Endothelial cell of umbilical vein (primary cell): ENCODE measurements at regions not wholly inside any gene's neighbourhood (a gene's known extent, or its start where the extent isn't known, plus 50 kb on each side); places are given as distances from the start of the nearest gene placed in this dataset.

Experiments used
- BruUV-seq: library from RNA; stranded (reverse); fragments of 400-500 nt; replicated peaks from 2 replicates; lab custom pipeline; 2021; lab: Mats Ljungman, UMichigan
- CTCF ChIA-PET: fragments of 300-600, 350-600 bp; sonication (Branson Sonifier 250); formaldehyde crosslinking; loops from one replicate; lab custom pipeline; 2021; ENCODE audit warnings: antibody characterized with exemption, inconsistent platforms; lab: Charles Lee
- POLR2A ChIA-PET: fragments of 300-600, 350-600 bp; sonication (Branson Sonifier 250); formaldehyde crosslinking; loops from one replicate; lab custom pipeline; 2021; ENCODE audit warnings: antibody characterized with exemption, inconsistent platforms; lab: Charles Lee
- DNase-seq: peaks from one replicate; pipeline ENCODE4 v3.0.0-alpha.2; 2011; ENCODE audit warnings: low read depth, low spot score
- FAIRE-seq: peaks from 2 replicates; lab custom pipeline; 2011; peaks lifted over from hg19 to GRCh38; lab: Jason Lieb, UNC
- H2AFZ ChIP-seq: 2 replicates; pipeline ENCODE4 v1.6.0; 2012; ENCODE audit warnings: low read depth, low read length, control low read depth, inconsistent platforms
- H3K27ac ChIP-seq: 2 replicates; pipeline ENCODE4 v1.5.1; 2011; ENCODE audit warnings: low read depth, mild to moderate bottlenecking, control low read depth, low read length, moderate library complexity; ENCODE audit not compliant: insufficient read depth
- H3K27me3 ChIP-seq, 2 experiments: 2 replicates each; pipeline versions ENCODE4 v1.6.0 to v1.6.1; 2011; ENCODE audit warnings: low read length in 2 of 2, mixed read lengths in 1 of 2; ENCODE audit not compliant: control insufficient read depth in 2 of 2, insufficient read depth in 2 of 2
- H3K36me3 ChIP-seq, 2 experiments: 2 replicates in 1 of 2; 3 replicates in 1 of 2; pipeline ENCODE4 v1.5.1; 2011; ENCODE audit warnings: low read length in 2 of 2, mild to moderate bottlenecking in 1 of 2, moderate library complexity in 1 of 2; ENCODE audit not compliant: control insufficient read depth in 2 of 2, insufficient read depth in 2 of 2; ENCODE audit errors: extremely low read depth in 1 of 2
- H3K4me1 ChIP-seq: 3 replicates; pipeline ENCODE4 v1.5.1; 2011; ENCODE audit warnings: mild to moderate bottlenecking, low read length; ENCODE audit not compliant: control insufficient read depth, insufficient read depth; ENCODE audit errors: extremely low read depth
- H3K4me2 ChIP-seq: 2 replicates; pipeline ENCODE4 v1.6.1; 2011; ENCODE audit warnings: low read length, control low read depth, mixed read lengths; ENCODE audit not compliant: insufficient read depth
- H3K4me3 ChIP-seq, 3 experiments: fragments of 200-600 bp in 1 of 3; sonication (generic), shearing (Covaris generic) in 1 of 3; replicated peaks in 1 of 3; 2 replicates each; pipeline ENCODE4 v1.5.1; 2011 to 2016; ENCODE audit warnings: control low read depth in 3 of 3, low read length in 3 of 3, mild to moderate bottlenecking in 2 of 3, inconsistent platforms in 1 of 3, low read depth in 1 of 3, moderate library complexity in 1 of 3; ENCODE audit not compliant: insufficient read depth in 1 of 3
- H3K79me2 ChIP-seq: 2 replicates; pipeline ENCODE4 v1.6.0; 2012; ENCODE audit warnings: low read length, inconsistent platforms; ENCODE audit not compliant: control insufficient read depth, insufficient read depth
- H3K9ac ChIP-seq: replicated peaks from 2 replicates; pipeline ENCODE3; 2011; ENCODE audit warnings: low read length, control low read depth; ENCODE audit not compliant: insufficient read depth; ENCODE audit errors: extremely low read depth
- H3K9me1 ChIP-seq: replicated peaks from 3 replicates; pipeline ENCODE4 v1.6.0; 2011; ENCODE audit warnings: mild to moderate bottlenecking, low read length; ENCODE audit not compliant: control insufficient read depth, insufficient read depth; ENCODE audit errors: extremely low read depth
- H3K9me3 ChIP-seq: replicated peaks from 2 replicates; pipeline ENCODE4 v1.5.1; 2012; ENCODE audit warnings: low read length, inconsistent platforms; ENCODE audit not compliant: control insufficient read depth, insufficient read depth
- H4K20me1 ChIP-seq: replicated peaks from 2 replicates; pipeline ENCODE3; 2011; ENCODE audit warnings: mild to moderate bottlenecking, low read length; ENCODE audit not compliant: control insufficient read depth, insufficient read depth; ENCODE audit errors: extremely low read depth
- EZH2 ChIP-seq: IDR thresholded peaks from 2 replicates; pipeline ENCODE4 v1.6.1; 2012; ENCODE audit warnings: borderline replicate concordance, low read depth, mild to moderate bottlenecking, moderate library complexity, low read length, inconsistent platforms; ENCODE audit not compliant: severe bottlenecking
- FOS ChIP-seq: IDR thresholded peaks from 2 replicates; pipeline ENCODE4 v1.6.1; 2011; ENCODE audit warnings: mild to moderate bottlenecking, low read length, moderate library complexity, borderline replicate concordance; ENCODE audit not compliant: insufficient read depth
- GATA2 ChIP-seq: IDR thresholded peaks from 2 replicates; pipeline ENCODE4 v1.7.0; 2011; ENCODE audit warnings: low read depth, mild to moderate bottlenecking, moderate library complexity, mixed read lengths, low read length; ENCODE audit not compliant: insufficient read length, insufficient read depth
- JUN ChIP-seq: IDR thresholded peaks from 2 replicates; pipeline ENCODE4 v1.6.1; 2011; ENCODE audit warnings: borderline replicate concordance, low read depth; ENCODE audit not compliant: insufficient read length, insufficient read depth
- MYC ChIP-seq: IDR thresholded peaks from one replicate; pipeline ENCODE4 v1.6.1; 2011; ENCODE audit warnings: mild to moderate bottlenecking, low read depth, low read length
- POLR2A ChIP-seq: IDR thresholded peaks from 2 replicates; pipeline ENCODE4 v1.6.1; 2012; ENCODE audit warnings: low read depth, mild to moderate bottlenecking, control low read depth, low read length
- POLR2AphosphoS5 ChIP-seq: IDR thresholded peaks from 2 replicates; pipeline ENCODE4 v1.6.1; 2012; ENCODE audit warnings: low read depth, mild to moderate bottlenecking, control low read depth, low read length, moderate library complexity; ENCODE audit not compliant: insufficient read depth
- dilution Hi-C: fragments of 300-500 bp; cut with MboI; formaldehyde crosslinking; loops from one replicate; pipeline ENCODE4 v1.15.0; 2019; ENCODE audit warnings: low sequenced_read_pairs; ENCODE audit not compliant: extremely low pct_ligation_motif_present
- intact Hi-C: fragments of 100-400 bp; cut with micrococcal nuclease; formaldehyde crosslinking; loops from one replicate; pipeline ENCODE4 v1.10.0; 2022
- TF ChIP-seq, protein P1 (sequence below): IDR thresholded peaks from 2 replicates; pipeline ENCODE4 v1.6.1; 2011; ENCODE audit not compliant: insufficient read depth, insufficient read length
- TF ChIP-seq, protein P2 (sequence below), 2 donors: IDR thresholded peaks; 1 replicate in 1 of 2; 2 replicates in 1 of 2; pipeline ENCODE4 v1.5.1; 2011; ENCODE audit warnings: low read length in 2 of 2, mild to moderate bottlenecking in 2 of 2, moderate library complexity in 2 of 2, control low read depth in 1 of 2, inconsistent platforms in 1 of 2, low read depth in 1 of 2; ENCODE audit not compliant: insufficient read depth in 1 of 2; ENCODE audit errors: extremely low read depth in 1 of 2

DNA sequence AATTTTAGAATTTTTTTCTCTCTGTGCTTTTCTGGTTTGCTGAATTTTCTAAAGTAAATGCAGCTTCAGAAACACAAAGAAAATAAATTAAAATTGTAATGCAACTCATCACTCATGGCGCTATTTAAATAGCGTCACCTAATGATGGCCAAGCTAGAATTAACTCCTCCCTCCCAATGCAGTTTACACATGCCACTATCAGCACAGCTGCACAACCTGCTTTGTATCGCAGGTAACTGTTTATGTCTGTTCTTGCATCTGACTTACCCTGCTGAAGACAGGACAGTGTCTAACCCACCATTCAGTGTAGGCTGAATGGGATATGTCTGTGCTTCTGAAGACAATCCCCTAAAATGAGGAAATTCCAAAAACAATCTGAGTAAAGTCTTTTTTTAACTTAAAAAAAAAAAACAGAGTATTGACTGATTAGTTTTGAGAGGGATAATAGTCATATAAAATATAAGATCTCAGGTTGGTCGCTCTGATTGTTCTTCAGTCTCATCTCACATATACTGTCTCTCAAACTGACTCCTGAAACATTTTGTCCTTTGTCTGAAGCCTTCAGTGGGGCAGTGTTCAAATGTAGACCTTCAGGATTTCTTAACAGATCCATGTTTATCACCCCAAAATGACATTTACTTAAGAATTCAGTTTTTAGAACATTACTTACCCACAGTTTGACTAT is 271.4 kb downstream of the ZEB2 start:
- Histone ChIP-seq H3K9ac (no peak overlapping the region), H2AFZ (no peak overlapping the region), H3K4me2 (no peak overlapping the region), H3K79me2 (no peaks in the 10 kb centered on the region), H4K20me1 (no peaks in the 10 kb centered on the region), H3K27ac (no peak overlapping the region), H3K4me3 (no peak overlapping the region), H3K27me3 (no peaks in the 10 kb centered on the region), H3K9me3 (no peaks in the 10 kb centered on the region), H3K9me1 (no peaks in the 10 kb centered on the region), H3K4me1 (no peaks in the 10 kb centered on the region), H3K36me3 (no peaks in the 10 kb centered on the region)
- CTCF ChIA-PET: no interaction called here
- no peak for FAIRE-seq
- DNase-seq: no peak
- intact Hi-C loops: no loop called here
- dilution Hi-C loops: no loop called here
- POLR2A ChIA-PET: no interaction called here
- no TSS peak for BruUV-seq
- TF ChIP-seq POLR2A: no peak
- no peak for TF ChIP-seq EZH2
- TF ChIP-seq FOS: no peak
- TF ChIP-seq, protein P1, sequence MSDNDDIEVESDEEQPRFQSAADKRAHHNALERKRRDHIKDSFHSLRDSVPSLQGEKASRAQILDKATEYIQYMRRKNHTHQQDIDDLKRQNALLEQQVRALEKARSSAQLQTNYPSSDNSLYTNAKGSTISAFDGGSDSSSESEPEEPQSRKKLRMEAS: no peak
- no peak for TF ChIP-seq POLR2AphosphoS5
- no peak for TF ChIP-seq MYC
- TF ChIP-seq GATA2: no peak
- no peak for TF ChIP-seq JUN
- TF ChIP-seq, protein P2, sequence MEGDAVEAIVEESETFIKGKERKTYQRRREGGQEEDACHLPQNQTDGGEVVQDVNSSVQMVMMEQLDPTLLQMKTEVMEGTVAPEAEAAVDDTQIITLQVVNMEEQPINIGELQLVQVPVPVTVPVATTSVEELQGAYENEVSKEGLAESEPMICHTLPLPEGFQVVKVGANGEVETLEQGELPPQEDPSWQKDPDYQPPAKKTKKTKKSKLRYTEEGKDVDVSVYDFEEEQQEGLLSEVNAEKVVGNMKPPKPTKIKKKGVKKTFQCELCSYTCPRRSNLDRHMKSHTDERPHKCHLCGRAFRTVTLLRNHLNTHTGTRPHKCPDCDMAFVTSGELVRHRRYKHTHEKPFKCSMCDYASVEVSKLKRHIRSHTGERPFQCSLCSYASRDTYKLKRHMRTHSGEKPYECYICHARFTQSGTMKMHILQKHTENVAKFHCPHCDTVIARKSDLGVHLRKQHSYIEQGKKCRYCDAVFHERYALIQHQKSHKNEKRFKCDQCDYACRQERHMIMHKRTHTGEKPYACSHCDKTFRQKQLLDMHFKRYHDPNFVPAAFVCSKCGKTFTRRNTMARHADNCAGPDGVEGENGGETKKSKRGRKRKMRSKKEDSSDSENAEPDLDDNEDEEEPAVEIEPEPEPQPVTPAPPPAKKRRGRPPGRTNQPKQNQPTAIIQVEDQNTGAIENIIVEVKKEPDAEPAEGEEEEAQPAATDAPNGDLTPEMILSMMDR (IDR thresholded peaks at IDR 0.05; ENCODE audit: extremely low read depth in 1 of 2, insufficient read depth in 1 of 2, low read depth in 1 of 2, low read length in 2 of 2): no peak
